ENCODE measurements at regions not wholly inside any gene's neighbourhood (a gene's known extent, or its start where the extent isn't known, plus 50 kb on each side); places are given as distances from the start of the nearest gene placed in this dataset.
"Not testable (repeated sequence)": the region's sequence is repeated elsewhere in the genome, so short reads cannot be mapped to it uniquely, and the experiment has no call there.

DNA sequence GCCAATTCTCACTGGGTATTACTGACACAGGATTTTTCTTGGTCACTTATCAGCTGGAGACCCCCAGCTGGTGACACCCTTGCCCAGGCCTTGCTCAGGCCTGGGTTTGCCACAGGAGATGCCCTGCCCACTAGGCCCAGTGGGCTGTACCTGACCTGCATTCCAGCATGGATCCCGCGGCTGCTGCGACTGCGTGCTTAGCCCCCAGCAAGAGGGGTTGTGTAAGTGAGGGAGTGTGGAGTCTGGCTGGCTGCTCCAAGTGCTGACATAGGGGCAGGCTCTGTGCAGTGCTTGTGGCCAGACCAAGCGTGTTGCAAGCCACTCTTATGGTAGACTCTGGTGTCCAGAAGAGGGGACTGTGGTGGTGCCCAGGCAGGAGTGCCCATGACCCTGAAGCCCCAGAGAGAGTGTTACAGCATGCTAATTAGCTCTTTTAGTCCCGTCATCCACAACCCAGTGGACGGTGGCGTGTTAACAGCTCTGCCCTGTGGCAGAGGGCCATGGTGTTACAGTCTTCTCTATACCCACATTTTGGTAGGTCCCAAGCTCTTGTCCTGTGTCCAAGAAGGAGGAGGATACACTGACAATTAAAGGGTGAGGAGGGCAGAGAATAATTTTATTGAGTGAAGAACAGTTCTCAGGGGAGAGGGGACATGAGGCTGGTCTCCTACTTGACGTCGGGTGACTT is 491.7 kb upstream of the MEIS1 start:
- no peak for DNase-seq

DNA sequence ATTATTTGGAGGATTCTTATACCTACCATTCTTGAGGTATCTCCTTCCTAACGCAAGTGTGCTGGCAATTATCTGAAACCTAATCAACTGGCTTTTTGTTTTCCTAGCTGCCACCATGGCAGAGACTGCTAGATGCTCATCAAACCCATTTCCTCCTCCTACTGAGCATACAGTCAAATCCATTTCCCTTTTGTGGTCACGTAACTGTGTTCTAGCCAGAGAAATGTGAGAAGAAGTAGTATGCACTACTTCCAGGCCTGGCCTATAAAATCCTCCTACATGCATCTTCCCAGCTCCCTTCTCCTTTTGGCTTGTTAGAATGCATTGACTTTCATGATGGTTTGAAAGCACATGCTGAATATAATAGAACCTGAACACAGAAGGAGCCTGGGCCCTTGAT is 494.1 kb upstream of the MEIS1 start:
- DNase-seq, result no peak

DNA sequence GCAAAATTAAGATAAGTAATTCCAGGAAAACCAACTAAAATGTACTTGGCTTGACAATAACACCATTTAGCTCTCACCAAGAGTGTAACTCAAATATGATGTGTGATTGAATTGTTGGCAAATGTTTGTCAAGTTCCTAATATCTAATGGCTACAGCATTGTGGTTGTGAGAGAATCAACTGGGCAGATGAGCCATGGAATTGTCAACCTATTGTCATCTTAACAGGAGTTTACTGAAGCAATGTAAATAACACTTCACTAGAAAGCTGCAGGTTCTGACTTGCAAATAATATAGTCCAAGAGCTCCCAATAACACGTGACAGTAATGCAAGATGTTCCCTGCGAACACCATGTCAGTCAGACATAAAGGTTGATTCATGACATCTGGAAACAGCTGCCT is 495.2 kb upstream of the MEIS1 start:
- no peak for DNase-seq

DNA sequence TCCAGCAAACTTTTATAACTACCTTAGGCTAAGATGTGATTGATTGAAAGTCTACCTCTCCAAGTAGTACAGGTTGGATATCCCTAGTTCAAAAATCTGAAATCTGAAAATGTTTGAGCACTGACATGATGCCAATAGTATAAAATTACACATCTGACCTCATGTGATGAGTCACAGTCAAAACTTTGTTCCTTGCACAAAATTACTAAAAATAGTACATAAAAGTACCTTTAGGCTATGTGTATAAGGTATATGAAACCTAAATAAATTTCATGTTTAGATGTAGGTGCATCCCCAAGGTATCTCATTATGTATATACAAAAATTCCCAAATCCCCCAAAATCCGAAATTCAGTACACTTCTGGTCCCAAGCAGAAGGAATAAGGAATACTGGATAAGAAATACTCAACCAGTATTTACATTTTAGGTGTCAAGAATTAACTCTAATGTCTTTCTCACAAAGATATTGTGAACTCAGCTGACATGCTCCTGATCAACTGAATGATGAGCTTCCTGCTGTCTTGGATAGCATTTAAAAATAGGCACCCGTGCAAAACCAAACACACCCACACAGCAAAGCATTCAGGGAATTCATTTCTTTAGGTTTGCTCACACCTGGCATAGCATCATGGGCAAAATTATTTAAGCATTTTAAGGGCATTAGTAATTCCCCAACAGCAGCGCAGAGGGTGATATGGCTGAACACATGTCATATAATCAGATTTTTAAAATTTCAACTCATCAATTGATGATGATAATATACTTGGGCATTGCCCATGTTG is 497.4 kb upstream of the MEIS1 start:
- DNase-seq, result no peak

DNA sequence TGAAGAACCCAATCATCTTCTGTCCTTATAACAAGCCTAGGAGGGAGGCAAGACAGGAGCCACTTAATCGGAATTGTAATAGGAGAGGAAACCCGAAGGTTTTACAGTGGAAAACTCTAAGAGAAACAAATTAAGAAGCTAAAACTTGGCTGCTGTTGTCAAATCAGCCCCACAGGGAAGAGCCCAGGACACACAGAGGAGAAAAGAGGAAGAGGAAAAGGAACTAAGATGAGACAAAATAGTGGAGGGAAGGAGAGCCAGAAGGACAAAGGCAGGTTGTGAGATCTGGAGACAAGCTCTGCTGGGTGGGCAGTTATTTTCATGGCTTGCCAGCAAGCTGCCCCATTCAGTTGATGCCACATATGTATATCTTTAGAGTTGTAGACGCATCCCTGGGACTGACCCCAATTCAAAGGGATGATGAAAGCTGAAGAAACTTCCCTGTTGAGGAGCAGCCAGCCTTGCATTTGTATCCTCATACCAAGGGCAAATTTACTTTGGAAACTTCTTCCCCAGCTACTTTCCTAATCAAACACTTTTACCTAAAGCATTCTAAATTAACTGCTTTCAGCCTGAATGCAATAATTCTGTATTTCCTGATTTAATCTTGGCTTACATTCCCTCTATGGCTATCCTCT is 499.8 kb upstream of the MEIS1 start:
- no peak for DNase-seq

DNA sequence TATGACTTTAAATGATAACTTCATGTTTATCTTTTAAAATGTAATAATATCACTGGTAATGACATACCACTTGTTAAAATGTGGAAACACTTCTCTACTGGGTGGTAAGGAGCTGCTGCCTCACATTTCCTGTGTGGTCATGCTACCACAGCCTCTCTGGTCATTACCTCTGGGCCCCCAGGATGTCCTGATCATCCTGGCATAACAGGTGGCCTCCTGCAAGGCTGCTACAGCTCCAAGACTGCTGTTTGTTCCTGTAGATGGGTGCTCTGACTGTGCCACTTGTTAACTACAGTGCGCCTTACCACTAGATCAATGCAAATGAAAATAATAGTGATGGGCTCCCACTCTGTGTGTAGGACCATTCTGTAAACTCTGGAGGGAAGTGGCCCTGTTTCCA is 500.2 kb upstream of the SPRED2 start:
- DNase-seq, result no peak

DNA sequence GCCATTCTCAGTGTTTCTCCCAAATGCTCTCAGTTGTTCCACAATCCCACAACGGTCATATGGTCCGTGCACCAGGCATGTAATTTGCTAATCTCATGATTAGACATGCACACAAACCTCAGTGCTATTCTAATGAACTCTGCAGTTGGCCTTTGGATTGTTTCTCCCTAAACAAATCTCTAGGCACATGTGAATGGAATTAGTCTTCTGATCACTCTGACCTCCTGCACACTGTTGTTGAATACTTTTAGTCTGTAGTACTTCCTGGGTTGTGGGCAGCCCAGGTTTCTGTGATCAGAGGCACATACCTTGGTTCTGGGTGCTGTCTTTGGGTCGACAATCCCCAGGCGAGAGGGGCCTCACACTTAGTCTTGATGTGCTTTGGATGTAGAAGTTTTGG is 498.7 kb upstream of the SPRED2 start:
- DNase-seq, result no peak

DNA sequence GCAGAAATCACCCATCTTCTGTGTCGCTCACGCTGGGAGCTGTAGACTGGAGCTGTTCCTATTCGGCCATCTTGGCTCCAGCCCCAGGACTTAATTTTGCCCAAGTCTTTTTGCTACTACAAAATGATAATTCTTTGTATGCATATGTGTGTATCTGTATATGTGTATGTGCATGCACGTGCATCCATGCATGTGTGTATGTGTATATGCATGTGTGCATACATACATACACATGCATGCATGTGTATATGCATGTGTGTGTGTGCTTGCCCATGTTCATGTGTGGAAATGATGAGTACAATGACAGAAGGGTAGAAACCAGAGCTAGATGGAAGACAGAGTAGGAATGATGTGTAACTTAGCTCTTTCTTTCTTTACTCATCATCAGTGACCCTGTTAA is 497.9 kb upstream of the SPRED2 start:
- no peak for DNase-seq

DNA sequence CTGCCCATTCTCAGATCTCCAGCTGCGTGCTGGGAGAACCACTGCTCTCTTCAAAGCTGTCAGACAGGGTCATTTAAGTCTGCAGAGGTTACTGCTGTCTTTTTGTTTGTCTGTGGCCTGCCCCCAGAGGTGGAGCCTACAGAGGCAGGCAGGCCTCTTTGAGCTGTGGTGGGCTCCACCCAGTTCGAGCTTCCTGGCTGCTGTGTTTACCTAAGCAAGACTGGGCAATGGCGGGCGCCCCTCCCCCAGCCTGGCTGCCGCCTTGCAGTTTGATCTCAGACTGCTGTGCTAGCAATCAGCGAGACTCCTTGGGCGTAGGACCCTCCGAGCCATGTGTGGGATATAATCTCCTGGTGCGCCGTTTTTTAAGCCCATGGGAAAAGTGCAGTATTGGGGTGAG is 497.3 kb upstream of the SPRED2 start:
- DNase-seq, result not testable (repeated sequence)

DNA sequence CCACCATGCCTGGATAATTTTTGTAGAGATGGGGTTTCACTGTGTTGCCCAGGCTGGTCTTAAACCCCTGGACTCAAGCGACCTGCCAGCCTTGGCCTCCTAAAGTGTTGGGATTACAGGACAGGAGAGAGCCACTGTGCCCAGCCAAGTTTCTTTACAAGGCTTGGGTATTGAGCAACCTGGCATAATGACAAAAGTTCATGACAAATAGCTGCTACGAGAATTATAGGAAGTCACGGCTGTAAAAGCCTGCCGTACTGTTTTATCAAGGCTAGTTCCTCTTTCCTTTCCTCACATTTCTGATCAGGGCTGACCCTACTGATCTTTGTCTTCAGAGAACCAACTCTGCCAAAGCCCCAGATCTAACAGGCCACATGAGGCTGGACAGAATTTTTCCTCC is 490.4 kb upstream of the SPRED2 start:
- DNase-seq, result no peak

DNA sequence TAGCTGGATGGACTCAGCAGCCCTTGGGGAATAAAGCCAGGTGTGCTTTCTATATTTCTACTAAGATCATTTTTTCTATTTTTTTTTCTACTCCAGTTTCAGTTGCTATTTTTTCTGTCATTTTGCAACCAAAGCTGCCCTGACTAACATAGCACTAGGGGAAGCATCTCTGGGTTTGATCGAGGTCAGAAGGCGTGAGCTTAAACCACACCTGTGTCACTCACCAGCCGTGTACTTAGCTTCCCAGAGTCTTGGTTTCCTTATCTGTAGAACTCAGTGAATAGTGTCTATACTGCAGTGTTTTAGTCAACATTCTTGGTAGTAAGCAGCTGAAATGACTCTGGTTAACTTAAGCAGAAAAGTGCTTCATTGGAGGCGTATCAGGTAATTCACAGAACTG is 489.6 kb upstream of the SPRED2 start:
- no peak for DNase-seq

DNA sequence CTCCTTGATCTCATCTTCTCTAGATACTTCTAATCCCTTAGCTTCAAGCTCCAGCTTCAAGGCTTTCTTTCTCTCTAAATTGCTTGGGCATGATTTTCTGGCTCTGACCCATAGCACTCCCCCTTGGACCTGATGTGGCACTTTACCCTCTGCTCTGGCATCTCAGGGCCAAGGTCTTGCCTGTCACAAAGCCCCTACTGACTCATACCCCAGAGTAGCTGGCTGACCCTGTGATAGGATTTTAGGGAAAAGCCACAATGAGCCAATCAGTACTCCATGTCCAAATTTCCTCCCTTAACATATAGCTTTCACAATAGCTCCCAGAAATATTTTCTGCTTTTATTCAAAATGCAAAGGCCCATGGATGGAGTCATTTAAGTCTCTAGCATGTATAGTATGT is 488.7 kb upstream of the SPRED2 start:
- no peak for DNase-seq

DNA sequence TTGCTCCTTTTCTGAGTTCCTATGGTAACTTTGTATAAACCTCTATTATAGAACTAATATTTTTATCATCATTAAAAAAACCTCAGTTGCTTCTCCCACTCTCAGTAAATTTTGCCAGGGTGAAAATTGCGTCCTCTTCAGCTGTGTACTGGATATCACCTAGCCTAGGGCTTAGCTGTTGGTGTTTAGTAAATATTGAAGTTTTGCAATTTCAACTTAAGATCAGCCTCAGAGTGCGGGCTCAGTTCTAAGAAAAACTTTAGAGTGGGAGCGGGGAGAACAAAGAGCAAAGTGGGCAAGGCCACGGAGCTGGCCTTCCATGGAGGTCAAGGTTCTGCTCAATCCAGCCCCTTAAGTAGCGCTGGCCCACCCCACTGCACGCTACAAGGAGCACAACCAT is 488.3 kb upstream of the SPRED2 start:
- DNase-seq, result no peak

DNA sequence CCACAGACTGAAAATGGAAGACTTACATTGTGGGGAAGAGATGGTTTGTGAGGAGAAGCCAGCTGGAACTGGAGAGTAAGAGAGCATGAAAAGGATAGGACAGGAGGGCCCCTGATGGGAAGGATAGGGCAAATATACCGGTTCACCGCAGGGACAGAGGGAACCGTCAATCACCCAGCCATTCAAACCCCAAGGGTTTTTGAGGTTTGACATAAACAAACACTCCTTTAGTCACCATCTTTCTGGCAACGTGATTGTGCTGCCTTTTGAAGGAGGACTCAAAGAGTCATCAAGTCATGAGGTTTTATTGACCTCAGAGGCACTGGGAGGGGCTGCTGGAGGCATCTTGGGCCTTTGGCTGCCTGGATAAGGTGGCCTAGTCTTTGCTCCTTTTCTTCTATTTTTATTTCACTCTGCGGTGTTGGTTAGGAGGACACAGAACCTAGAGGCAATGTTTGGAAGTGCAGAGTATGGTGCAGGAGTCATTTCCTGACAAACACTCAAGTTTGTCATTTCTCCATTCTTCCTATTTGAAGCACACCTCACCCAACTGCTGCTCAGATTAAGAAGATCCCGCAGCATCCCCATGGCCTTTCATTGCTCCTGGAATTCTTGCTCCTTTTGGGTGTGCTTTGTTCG is 487.3 kb upstream of the SPRED2 start:
- no peak for DNase-seq

DNA sequence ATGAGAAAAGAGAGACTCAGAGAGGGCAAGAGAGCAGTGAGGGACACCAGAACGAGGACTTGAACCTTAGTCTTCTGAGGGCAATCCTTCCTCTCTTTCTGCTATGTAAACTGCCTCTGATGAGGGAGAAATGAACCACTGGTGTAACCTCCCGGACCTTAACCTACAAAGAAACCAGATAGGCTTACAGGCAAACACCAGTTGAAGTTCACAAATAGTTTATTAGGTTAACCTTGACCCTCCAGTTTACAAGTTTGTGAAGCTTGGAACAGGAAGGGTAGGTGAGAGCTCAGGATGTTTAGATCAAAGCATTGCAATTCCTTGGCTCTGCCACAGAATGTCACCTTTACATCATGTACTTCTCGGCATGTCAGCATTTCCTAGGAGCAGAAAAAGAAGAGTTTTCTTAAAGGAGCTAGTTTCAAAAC is 486.4 kb upstream of the SPRED2 start:
- DNase-seq, result no peak

DNA sequence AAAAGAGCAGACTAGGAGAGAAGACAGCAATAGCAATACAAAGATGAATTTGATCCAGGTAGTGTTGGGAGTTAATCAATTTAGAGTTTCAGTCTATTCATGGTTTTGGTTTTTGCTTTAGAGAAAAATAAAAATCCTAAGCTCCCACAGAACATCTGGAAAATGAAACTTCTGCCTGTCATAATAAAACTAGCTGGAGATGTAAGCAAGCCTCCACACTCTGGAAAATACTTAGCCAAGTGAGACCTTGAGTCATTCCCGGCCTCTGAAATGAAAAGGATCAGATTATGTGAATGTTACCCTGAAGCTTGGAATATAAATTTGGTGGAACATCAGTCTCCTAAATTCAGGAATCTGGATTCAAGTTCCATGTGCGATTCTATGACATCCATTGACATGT is 485.6 kb upstream of the SPRED2 start:
- DNase-seq, result no peak

DNA sequence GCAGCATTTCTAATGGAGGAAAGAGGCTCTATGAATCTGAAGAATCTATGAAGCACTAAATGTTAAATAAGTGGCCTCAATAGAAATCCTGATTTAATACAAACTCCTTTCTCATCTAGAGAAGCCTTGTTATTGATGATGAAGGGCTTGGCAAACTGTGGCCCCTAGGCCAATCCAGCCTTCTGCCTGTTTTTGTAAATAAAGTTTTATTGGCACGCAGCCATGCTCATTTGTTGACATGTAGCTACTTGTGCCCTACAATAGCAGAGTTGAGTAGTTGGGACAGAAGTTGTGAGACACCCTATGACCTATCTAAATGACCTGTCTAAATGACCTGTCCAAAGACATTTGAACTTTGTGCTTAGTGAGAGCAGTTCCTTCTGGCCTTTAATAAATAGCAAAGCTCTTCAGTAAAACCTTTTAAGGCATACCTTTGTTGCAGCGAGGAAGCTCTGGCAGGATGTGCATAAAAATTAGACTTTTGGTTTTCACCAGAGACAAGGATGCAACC is 484.4 kb upstream of the SPRED2 start:
- DNase-seq, result no peak

DNA sequence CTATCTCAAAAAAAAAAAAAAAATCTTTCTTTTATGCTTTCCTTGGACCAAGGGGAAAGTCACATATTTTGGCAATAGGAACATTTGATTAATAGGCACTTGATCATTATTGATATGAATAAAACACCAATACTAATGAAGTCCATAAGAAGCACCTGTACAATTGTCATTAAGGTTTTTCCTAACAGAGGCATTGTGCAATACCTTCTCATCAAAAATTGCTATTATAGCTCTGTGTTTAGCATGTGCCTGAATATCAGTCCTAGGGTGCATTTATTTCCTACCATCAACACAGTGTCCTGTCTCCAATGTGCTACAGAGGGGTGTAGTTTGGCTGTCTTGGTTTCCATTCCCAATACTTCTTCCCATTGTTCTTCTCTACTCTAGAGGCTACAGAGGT is 483.8 kb upstream of the SPRED2 start:
- DNase-seq, result no peak

DNA sequence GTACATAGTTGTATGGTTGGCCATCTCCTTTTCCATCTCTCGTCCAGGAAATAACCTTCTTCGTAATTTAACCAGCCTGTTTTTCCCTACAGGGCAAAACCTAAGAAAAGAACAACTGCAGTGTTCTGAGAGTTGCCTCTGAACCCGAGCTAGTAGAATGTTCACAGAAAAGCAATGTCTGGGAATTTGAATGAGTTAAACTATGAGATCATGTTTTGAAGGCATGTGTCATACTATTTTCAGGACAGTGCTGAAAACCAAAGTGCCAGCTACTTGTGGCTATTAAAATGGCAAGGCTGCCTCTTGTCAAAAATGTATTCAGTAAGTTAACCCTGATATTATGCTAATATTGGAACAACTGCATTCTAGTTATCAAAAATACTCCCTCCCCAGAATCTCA is 482.9 kb upstream of the SPRED2 start:
- no peak for DNase-seq

DNA sequence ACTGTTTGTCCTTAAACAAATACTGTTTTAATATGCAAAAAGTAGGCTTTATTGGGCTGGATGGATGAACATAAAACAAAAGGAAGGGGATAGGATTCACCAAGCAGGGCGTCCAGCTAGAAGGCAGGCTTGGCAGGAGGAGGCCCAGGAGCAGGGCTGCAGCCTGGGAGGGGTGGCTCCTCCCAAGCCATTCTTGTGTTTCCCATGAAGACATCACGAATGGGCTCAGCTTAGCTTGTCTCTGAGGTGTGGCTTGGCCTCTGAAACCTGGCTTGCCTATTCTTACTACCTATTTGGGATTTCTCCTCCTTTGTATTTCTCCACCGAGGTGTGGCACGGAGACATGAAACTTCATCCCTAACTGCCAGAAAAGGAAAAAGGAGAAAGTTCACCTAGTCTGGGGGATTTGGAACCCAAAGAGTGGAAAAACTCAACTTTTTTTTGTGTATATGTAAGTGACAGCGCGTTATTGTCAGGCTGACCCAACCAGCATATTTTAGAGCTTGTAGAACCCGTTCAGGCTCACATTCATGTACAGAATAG is 481.9 kb upstream of the SPRED2 start:
- DNase-seq, result no peak

DNA sequence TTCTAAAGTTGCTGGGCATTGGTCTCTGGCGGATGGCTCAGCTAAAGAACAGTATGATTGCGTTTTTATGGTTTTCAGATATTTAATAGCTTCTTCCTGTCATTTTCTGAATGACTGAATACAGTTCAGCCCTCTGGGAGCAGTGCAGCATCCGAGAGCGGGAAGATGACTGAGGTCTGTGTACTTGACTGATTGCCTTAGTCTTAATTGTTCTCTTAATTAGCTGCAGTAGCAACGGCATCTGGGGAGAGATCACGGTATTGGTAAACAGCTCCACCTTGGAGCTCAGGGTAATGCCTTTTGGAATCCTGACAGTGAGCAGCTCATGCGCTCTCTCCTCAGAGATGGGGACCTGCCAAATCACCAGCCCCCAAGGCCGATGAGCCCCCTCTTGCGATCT is 481.4 kb upstream of the SPRED2 start:
- DNase-seq, result no peak

DNA sequence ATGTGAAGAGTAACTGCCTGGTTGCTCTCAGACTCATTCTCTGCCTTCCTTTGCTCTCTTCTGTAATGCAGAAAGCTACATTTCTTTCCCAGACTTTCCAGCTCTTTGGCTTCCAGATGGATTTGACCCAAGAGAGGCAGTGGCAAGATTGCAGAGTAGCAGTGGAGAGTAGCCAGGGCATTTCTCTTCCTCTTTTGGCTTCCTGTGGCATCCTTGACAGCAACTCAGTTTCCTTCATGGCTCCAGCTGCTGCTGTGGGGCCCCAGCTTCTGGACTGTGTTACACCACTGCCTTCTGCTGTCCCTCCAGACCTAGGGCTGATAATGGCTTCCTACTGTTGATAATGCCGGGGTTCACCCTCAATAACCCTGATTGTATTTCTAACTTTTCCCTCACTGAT is 469.4 kb upstream of the SPRED2 start:
- no peak for DNase-seq

DNA sequence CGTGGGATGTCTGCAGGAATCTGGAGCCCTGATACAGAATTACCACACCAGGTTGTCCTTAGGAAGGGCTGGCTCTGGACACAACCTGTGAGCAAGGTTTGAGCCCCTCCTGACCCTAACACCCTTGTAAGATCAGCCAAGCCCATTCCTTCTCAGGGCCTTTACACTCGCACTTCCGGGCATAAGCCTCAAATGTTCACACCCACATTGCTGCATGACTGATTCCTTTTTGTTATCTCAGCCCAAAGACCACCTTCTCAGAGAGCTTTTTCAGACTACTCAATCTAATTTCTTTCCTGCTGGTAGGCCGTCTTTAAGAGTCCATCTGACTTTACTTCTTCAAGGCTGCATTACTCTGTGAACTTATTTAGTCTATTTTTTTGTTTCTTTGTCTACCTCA is 464.0 kb upstream of the SPRED2 start:
- DNase-seq, result no peak
